HAP-1 (cell line): ENCODE measurements at regions not wholly inside any gene's neighbourhood (a gene's known extent, or its start where the extent isn't known, plus 50 kb on each side); places are given as distances from the start of the nearest gene placed in this dataset.

Experiments used
- DNase-seq, 2 experiments: peaks; one replicate each; pipeline ENCODE4 v3.0.0-alpha.2; 2016 to 2020; ENCODE audit warnings: low spot score in 2 of 2
- H3K27me3 ChIP-seq: fragments of 250-450 bp; sonication (Bioruptor Pico); 2 replicates; pipeline ENCODE4 v1.5.1; 2020; ENCODE audit warnings: low read depth, mild to moderate bottlenecking, moderate library complexity
- H3K36me3 ChIP-seq: fragments of 250-450 bp; sonication (Bioruptor Pico); replicated peaks from 2 replicates; pipeline ENCODE4 v1.5.1; 2020; ENCODE audit warnings: mild to moderate bottlenecking
- H3K4me1 ChIP-seq: fragments of 250-450 bp; sonication (Bioruptor Pico); 2 replicates; pipeline ENCODE4 v1.5.1; 2020; ENCODE audit warnings: mild to moderate bottlenecking
- H3K4me3 ChIP-seq: fragments of 250-450 bp; sonication (Bioruptor Pico); 2 replicates; pipeline ENCODE4 v1.5.1; 2020; ENCODE audit warnings: mild to moderate bottlenecking, moderate library complexity
- H3K9me3 ChIP-seq: fragments of 250-450 bp; sonication (Bioruptor Pico); 2 replicates; pipeline ENCODE4 v1.5.1; 2020; ENCODE audit warnings: mild to moderate bottlenecking, moderate library complexity
- in situ Hi-C: fragments of 300-500 bp; cut with MboI; formaldehyde crosslinking; loops from 3 replicates; pipeline ENCODE4 v1.14.3; 2020; ENCODE audit warnings: low sequenced_read_pairs, inconsistent platforms, mixed read lengths

- no peaks in the 10 kb centered on the region for H3K36me3 ChIP-seq
- H3K4me1 ChIP-seq = no peaks in the 10 kb centered on the region
- no peak overlapping the region for H3K4me3 ChIP-seq
- no peaks in the 10 kb centered on the region for H3K27me3 ChIP-seq
- no peaks in the 10 kb centered on the region for H3K9me3 ChIP-seq
- DNase-seq = no peak
- in situ Hi-C loops = no loop called here
Measured at GRCh38 chr2:64363848-64364247, 90.1 kb upstream of the LGALSL start.

- H3K36me3 ChIP-seq = no peaks in the 10 kb centered on the region
- no peaks in the 10 kb centered on the region for H3K27me3 ChIP-seq
- in situ Hi-C loops = no loop called here
- H3K4me3 ChIP-seq = no peak overlapping the region
- DNase-seq = no peak
- H3K9me3 ChIP-seq = no peaks in the 10 kb centered on the region
- no peaks in the 10 kb centered on the region for H3K4me1 ChIP-seq
Measured at GRCh38 chr2:64367444-64368232, 86.3 kb upstream of the LGALSL start.

DNA sequence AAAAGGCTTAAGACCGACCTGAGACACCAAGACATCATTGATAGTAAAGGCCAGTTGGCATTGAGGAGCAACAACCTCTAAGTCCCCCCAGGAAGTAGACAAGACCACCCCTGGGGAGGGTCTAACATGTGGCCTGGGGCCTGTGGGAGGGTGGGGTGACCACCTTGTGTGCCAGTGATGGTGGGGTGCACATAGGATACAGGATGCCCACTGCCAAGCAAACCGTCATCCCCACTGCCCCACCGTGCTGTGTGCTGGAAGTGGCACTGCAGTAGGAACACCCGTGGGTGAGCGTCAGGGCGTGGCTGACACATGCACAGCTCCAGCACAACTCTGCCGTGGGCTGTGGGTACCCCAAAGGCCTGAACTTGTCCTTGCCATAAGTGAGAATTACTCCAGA is 84.3 kb upstream of the LGALSL start:
- DNase-seq = no peak
- in situ Hi-C loops = no loop called here
- Histone ChIP-seq H3K9me3 (no peaks in the 10 kb centered on the region), H3K36me3 (no peaks in the 10 kb centered on the region), H3K4me3 (no peak overlapping the region), H3K4me1 (no peaks in the 10 kb centered on the region), H3K27me3 (no peaks in the 10 kb centered on the region)

- in situ Hi-C loops = no loop called here
- Histone ChIP-seq H3K27me3 (no peaks in the 10 kb centered on the region), H3K36me3 (no peaks in the 10 kb centered on the region), H3K9me3 (no peaks in the 10 kb centered on the region), H3K4me1 (no peaks in the 10 kb centered on the region), H3K4me3 (no peak overlapping the region)
- DNase-seq = no peak
Measured at GRCh38 chr2:64371727-64372126, 82.2 kb upstream of the LGALSL start.

- H3K27me3 ChIP-seq = no peaks in the 10 kb centered on the region
- H3K4me1 ChIP-seq = no peaks in the 10 kb centered on the region
- in situ Hi-C loops = no loop called here
- no peaks in the 10 kb centered on the region for H3K36me3 ChIP-seq
- H3K9me3 ChIP-seq = no peaks in the 10 kb centered on the region
- H3K4me3 ChIP-seq = no peak overlapping the region
- DNase-seq = no peak
Measured at GRCh38 chr2:64374686-64375085, 79.3 kb upstream of the LGALSL start.

GRCh38 chr2:64376926-64377325 is 77.0 kb upstream of the LGALSL start:
- Histone ChIP-seq H3K4me1 (no peaks in the 10 kb centered on the region), H3K9me3 (no peaks in the 10 kb centered on the region), H3K4me3 (no peak overlapping the region), H3K36me3 (no peaks in the 10 kb centered on the region), H3K27me3 (no peaks in the 10 kb centered on the region)
- DNase-seq = no peak
- in situ Hi-C loops = no loop called here

GRCh38 chr2:64379186-64379585 is 74.8 kb upstream of the LGALSL start:
- DNase-seq = no peak
- in situ Hi-C loops = no loop called here
- no peaks in the 10 kb centered on the region for H3K36me3 ChIP-seq
- H3K9me3 ChIP-seq = no peaks in the 10 kb centered on the region
- H3K4me1 ChIP-seq = no peaks in the 10 kb centered on the region
- no peak overlapping the region for H3K4me3 ChIP-seq
- no peaks in the 10 kb centered on the region for H3K27me3 ChIP-seq

- Histone ChIP-seq H3K4me3 (no peak overlapping the region), H3K4me1 (no peaks in the 10 kb centered on the region), H3K9me3 (no peaks in the 10 kb centered on the region), H3K27me3 (no peaks in the 10 kb centered on the region), H3K36me3 (no peaks in the 10 kb centered on the region)
- in situ Hi-C loops = no loop called here
- DNase-seq = no peak
Measured at GRCh38 chr2:64380853-64381527, 73.0 kb upstream of the LGALSL start.

DNA sequence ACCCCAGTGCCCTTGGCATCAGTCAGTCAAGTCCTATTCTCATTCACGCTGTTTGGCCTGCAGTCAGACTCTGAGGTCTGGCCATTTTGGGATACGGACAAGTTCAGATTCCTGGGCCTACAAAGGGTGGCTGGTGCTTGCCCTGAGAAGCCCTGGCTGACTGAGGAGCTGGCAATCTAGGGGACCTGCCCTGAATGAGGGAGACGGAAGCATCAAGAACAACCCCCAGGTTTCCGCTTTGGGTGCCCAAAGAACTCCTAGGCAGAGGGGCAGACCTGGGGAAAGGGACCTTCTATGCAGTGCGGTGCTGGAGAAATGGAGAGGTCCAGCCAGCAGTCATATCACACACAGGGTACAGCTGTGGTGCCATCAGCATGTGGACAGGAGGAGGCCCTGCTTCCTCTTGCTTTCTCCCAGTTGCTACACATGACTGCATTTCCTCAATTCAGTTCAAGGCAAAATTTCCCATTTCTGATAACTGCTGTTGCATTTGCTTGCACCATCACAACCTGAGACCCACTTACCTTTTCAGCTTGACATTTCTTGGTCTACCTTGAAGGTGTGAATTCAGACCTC is 70.9 kb upstream of the LGALSL start:
- H3K4me1 ChIP-seq = no peaks in the 10 kb centered on the region
- no peaks in the 10 kb centered on the region for H3K36me3 ChIP-seq
- H3K9me3 ChIP-seq = no peaks in the 10 kb centered on the region
- no peak for DNase-seq
- H3K4me3 ChIP-seq = no peak overlapping the region
- in situ Hi-C loops = no loop called here
- H3K27me3 ChIP-seq = no peaks in the 10 kb centered on the region

GRCh38 chr2:64383881-64384280 is 70.1 kb upstream of the LGALSL start:
- in situ Hi-C loops = no loop called here
- DNase-seq = no peak
- Histone ChIP-seq H3K27me3 (no peaks in the 10 kb centered on the region), H3K9me3 (no peaks in the 10 kb centered on the region), H3K4me1 (no peaks in the 10 kb centered on the region), H3K36me3 (no peaks in the 10 kb centered on the region), H3K4me3 (no peak overlapping the region)

DNA sequence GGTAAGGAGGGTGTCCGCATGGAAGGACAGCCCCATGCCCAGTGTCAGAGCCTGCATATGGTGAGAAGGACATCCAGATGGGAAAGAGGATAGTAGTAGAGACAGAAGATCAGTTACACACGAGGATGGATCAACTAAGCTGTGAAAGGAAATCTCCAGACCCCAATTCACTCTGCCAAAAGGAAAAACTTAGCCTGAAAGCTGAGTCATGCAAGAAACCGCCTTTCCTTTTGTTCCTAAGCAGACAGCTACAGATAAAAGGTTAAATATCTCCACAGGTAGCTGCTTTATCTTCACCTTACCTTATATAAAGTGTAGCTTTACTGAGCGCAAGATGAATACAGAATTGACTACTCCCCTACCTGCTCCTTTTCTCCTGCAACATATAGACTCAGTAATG is 67.3 kb upstream of the LGALSL start:
- in situ Hi-C loops = no loop called here
- no peak for DNase-seq
- no peaks in the 10 kb centered on the region for H3K27me3 ChIP-seq
- H3K9me3 ChIP-seq = no peaks in the 10 kb centered on the region
- H3K36me3 ChIP-seq = no peaks in the 10 kb centered on the region
- H3K4me1 ChIP-seq = no peaks in the 10 kb centered on the region
- no peak overlapping the region for H3K4me3 ChIP-seq

GRCh38 chr2:64390586-64390985 is 63.4 kb upstream of the LGALSL start:
- Histone ChIP-seq H3K9me3 (no peaks in the 10 kb centered on the region), H3K36me3 (no peaks in the 10 kb centered on the region), H3K4me3 (no peak overlapping the region), H3K4me1 (no peaks in the 10 kb centered on the region), H3K27me3 (no peaks in the 10 kb centered on the region)
- DNase-seq = no peak
- in situ Hi-C loops = no loop called here

- in situ Hi-C loops = no loop called here
- H3K9me3 ChIP-seq = no peaks in the 10 kb centered on the region
- no peak overlapping the region for H3K4me3 ChIP-seq
- no peak for DNase-seq
- no peaks in the 10 kb centered on the region for H3K36me3 ChIP-seq
- H3K4me1 ChIP-seq = no peaks in the 10 kb centered on the region
- H3K27me3 ChIP-seq = no peaks in the 10 kb centered on the region
Measured at GRCh38 chr2:64391424-64391823, 62.5 kb upstream of the LGALSL start.

GRCh38 chr2:64391940-64392339 is 62.0 kb upstream of the LGALSL start:
- in situ Hi-C loops = no loop called here
- H3K4me1 ChIP-seq = no peaks in the 10 kb centered on the region
- no peak for DNase-seq
- no peaks in the 10 kb centered on the region for H3K36me3 ChIP-seq
- no peaks in the 10 kb centered on the region for H3K9me3 ChIP-seq
- H3K4me3 ChIP-seq = no peak overlapping the region
- no peaks in the 10 kb centered on the region for H3K27me3 ChIP-seq
